ENCODE measurements at regions not wholly inside any gene's neighbourhood (a gene's known extent, or its start where the extent isn't known, plus 50 kb on each side); places are given as distances from the start of the nearest gene placed in this dataset.
A peak's percentile ranks its signal among the peaks of the same experiment; 100 is the strongest.
"Not testable (repeated sequence)": the region's sequence is repeated elsewhere in the genome, so short reads cannot be mapped to it uniquely, and the experiment has no call there.

GRCh38 chr1:220420726-220421125 is 107.2 kb upstream of the MARK1 start:
- no peak for DNase-seq (ENCODE audit: extremely low read depth, low read depth)
- TF ChIP-seq CTCF (IDR thresholded peaks at IDR 0.05; ENCODE audit: low read depth, low read length, missing control alignments) = no peak

GRCh38 chr1:220412382-220412781 is 115.6 kb upstream of the MARK1 start:
- not testable (repeated sequence) for H3K4me3 ChIP-seq (replicated peaks; ENCODE audit: low read depth, low read length); DNase-seq (ENCODE audit: extremely low read depth, low read depth)

More at GRCh38 chr1:220420726-220421125, 107.2 kb upstream of the MARK1 start:
- H3K4me3 ChIP-seq (replicated peaks; ENCODE audit: low read depth, low read length) = no peak overlapping the region

GRCh38 chr1:220410611-220411010 is 117.3 kb upstream of the MARK1 start:
- TF ChIP-seq CTCF (IDR thresholded peaks at IDR 0.05; ENCODE audit: low read depth, low read length, missing control alignments) = no peak
- H3K4me3 ChIP-seq (replicated peaks; ENCODE audit: low read depth, low read length) = no peak overlapping the region
- DNase-seq (ENCODE audit: extremely low read depth, low read depth) = peak; percentile 69

GRCh38 chr1:220409771-220410595 is 118.0 kb upstream of the MARK1 start:
- no peak for TF ChIP-seq CTCF (IDR thresholded peaks at IDR 0.05; ENCODE audit: low read depth, low read length, missing control alignments)
- H3K4me3 ChIP-seq (replicated peaks; ENCODE audit: low read depth, low read length) = no peak overlapping the region
- no peak for DNase-seq (ENCODE audit: extremely low read depth, low read depth)

- H3K4me3 ChIP-seq (replicated peaks; ENCODE audit: low read depth, low read length) = no peak overlapping the region
- no peak for DNase-seq (ENCODE audit: extremely low read depth, low read depth)
- TF ChIP-seq CTCF (IDR thresholded peaks at IDR 0.05; ENCODE audit: low read depth, low read length, missing control alignments) = no peak
Observed at GRCh38 chr1:220407191-220407590, 120.7 kb upstream of the MARK1 start.

- DNase-seq (ENCODE audit: extremely low read depth, low read depth) = no peak
- no peak overlapping the region for H3K4me3 ChIP-seq (replicated peaks; ENCODE audit: low read depth, low read length)
- no peak for TF ChIP-seq CTCF (IDR thresholded peaks at IDR 0.05; ENCODE audit: low read depth, low read length, missing control alignments)
Observed at GRCh38 chr1:220398238-220398637, 126.0 kb upstream of the RAB3GAP2 start.

- no peak overlapping the region for H3K4me3 ChIP-seq (replicated peaks; ENCODE audit: low read depth, low read length)
- no peak for DNase-seq (ENCODE audit: extremely low read depth, low read depth)
- TF ChIP-seq CTCF (IDR thresholded peaks at IDR 0.05; ENCODE audit: low read depth, low read length, missing control alignments) = no peak
Observed at GRCh38 chr1:220391491-220391890, 119.2 kb upstream of the RAB3GAP2 start.

Data from HFF-Myc (cell line).